ENCODE measurements at regions not wholly inside any gene's neighbourhood (a gene's known extent, or its start where the extent isn't known, plus 50 kb on each side); places are given as distances from the start of the nearest gene placed in this dataset.

GRCh38 chr22:49382451-49382735 is 445.3 kb downstream of the BRD1 start:
- Histone ChIP-seq H4K20me1 (ENCODE audit: insufficient read depth, low read length, poor library complexity, severe bottlenecking) (no peaks in the 10 kb centered on the region), H3K9me3 (ENCODE audit: insufficient read depth, low read depth, low read length) (no peaks in the 10 kb centered on the region), H3K36me3 (ENCODE audit: insufficient read depth, low read length) (no peaks in the 10 kb centered on the region), H3K4me3 (ENCODE audit: low read length, poor library complexity, severe bottlenecking) (no peak overlapping the region), H3K4me1 (ENCODE audit: insufficient read depth, low read length, poor library complexity, severe bottlenecking) (peaks cover 3% of the 10 kb centered on the region), H3K4me2 (ENCODE audit: low read depth, low read length, poor library complexity, severe bottlenecking) (no peak overlapping the region), H3K9me2 (replicated peaks; ENCODE audit: low read depth, low read length) (no peaks in the 10 kb centered on the region), H2AFZ (ENCODE audit: low read length) (no peak overlapping the region), H3K79me2 (ENCODE audit: insufficient read depth, low read length) (no peaks in the 10 kb centered on the region), H3F3A (ENCODE audit: low read depth) (no peaks in the 10 kb centered on the region), H3K9ac (ENCODE audit: low read depth, low read length, poor library complexity, severe bottlenecking) (no peak overlapping the region), H3K27me3 (ENCODE audit: insufficient read depth, low read length, poor library complexity, severe bottlenecking) (no peaks in the 10 kb centered on the region)
- TF ChIP-seq CTCF (conservative IDR thresholded peaks at IDR 0.05; ENCODE audit: low read length) (no peak), EZH2phosphoT487 (IDR thresholded peaks at IDR 0.05; ENCODE audit: borderline replicate concordance) (no peak)

- H3K36me3 ChIP-seq (ENCODE audit: insufficient read depth, low read length), result no peaks in the 10 kb centered on the region
- no peaks in the 10 kb centered on the region for H3F3A ChIP-seq (ENCODE audit: low read depth)
- H4K20me1 ChIP-seq (ENCODE audit: insufficient read depth, low read length, poor library complexity, severe bottlenecking), result no peaks in the 10 kb centered on the region
Observed at GRCh38 chr22:49381595-49382450, 445.9 kb downstream of the BRD1 start.

GRCh38 chr22:49380828-49381114 is 446.9 kb downstream of the BRD1 start:
- Histone ChIP-seq H3K4me1 (ENCODE audit: insufficient read depth, low read length, poor library complexity, severe bottlenecking) (peaks cover 3% of the 10 kb centered on the region), H3F3A (ENCODE audit: low read depth) (no peaks in the 10 kb centered on the region), H3K9ac (ENCODE audit: low read depth, low read length, poor library complexity, severe bottlenecking) (no peak overlapping the region), H3K9me3 (ENCODE audit: insufficient read depth, low read depth, low read length) (no peaks in the 10 kb centered on the region), H4K20me1 (ENCODE audit: insufficient read depth, low read length, poor library complexity, severe bottlenecking) (no peaks in the 10 kb centered on the region), H3K9me2 (replicated peaks; ENCODE audit: low read depth, low read length) (no peaks in the 10 kb centered on the region), H3K36me3 (ENCODE audit: insufficient read depth, low read length) (no peaks in the 10 kb centered on the region), H3K27me3 (ENCODE audit: insufficient read depth, low read length, poor library complexity, severe bottlenecking) (no peaks in the 10 kb centered on the region), H3K4me3 (ENCODE audit: low read length, poor library complexity, severe bottlenecking) (no peak overlapping the region), H3K79me2 (ENCODE audit: insufficient read depth, low read length) (no peaks in the 10 kb centered on the region), H2AFZ (ENCODE audit: low read length) (no peak overlapping the region), H3K4me2 (ENCODE audit: low read depth, low read length, poor library complexity, severe bottlenecking) (no peak overlapping the region)
- TF ChIP-seq CTCF (conservative IDR thresholded peaks at IDR 0.05; ENCODE audit: low read length) (no peak), EZH2phosphoT487 (IDR thresholded peaks at IDR 0.05; ENCODE audit: borderline replicate concordance) (no peak)

More at GRCh38 chr22:49381595-49382450, 445.9 kb downstream of the BRD1 start:
- Histone ChIP-seq H3K9me3 (ENCODE audit: insufficient read depth, low read depth, low read length) (no peaks in the 10 kb centered on the region), H3K79me2 (ENCODE audit: insufficient read depth, low read length) (no peaks in the 10 kb centered on the region), H2AFZ (ENCODE audit: low read length) (no peak overlapping the region), H3K9ac (ENCODE audit: low read depth, low read length, poor library complexity, severe bottlenecking) (no peak overlapping the region), H3K9me2 (replicated peaks; ENCODE audit: low read depth, low read length) (no peaks in the 10 kb centered on the region), H3K4me1 (ENCODE audit: insufficient read depth, low read length, poor library complexity, severe bottlenecking) (peaks cover 3% of the 10 kb centered on the region), H3K4me2 (ENCODE audit: low read depth, low read length, poor library complexity, severe bottlenecking) (no peak overlapping the region), H3K4me3 (ENCODE audit: low read length, poor library complexity, severe bottlenecking) (no peak overlapping the region), H3K27me3 (ENCODE audit: insufficient read depth, low read length, poor library complexity, severe bottlenecking) (no peaks in the 10 kb centered on the region)
- TF ChIP-seq CTCF (conservative IDR thresholded peaks at IDR 0.05; ENCODE audit: low read length) (no peak), EZH2phosphoT487 (IDR thresholded peaks at IDR 0.05; ENCODE audit: borderline replicate concordance) (no peak)
